ENCODE measurements at regions not wholly inside any gene's neighbourhood (a gene's known extent, or its start where the extent isn't known, plus 50 kb on each side); places are given as distances from the start of the nearest gene placed in this dataset.

DNA sequence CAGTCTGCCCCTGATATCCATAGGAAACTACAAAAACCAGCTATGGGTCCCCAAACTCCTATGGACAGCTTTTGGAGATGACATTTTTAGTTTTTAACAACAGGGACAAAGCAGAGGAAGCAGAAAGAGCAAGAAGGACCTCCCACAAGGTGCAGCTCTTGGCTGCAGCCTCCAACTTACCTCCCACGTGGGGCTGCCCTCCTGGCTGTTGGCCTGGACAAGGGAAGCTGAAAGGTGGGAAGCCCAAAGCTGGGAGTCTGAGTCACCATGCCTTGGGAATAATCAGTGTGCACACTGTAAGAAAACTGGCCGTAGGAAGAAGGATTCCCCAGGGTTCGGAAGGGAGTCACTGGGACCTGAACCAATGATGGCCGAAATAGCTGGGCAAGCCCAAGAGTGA is 51.8 kb upstream of the PAX1 start:
- DNase-seq, result no peak

DNA sequence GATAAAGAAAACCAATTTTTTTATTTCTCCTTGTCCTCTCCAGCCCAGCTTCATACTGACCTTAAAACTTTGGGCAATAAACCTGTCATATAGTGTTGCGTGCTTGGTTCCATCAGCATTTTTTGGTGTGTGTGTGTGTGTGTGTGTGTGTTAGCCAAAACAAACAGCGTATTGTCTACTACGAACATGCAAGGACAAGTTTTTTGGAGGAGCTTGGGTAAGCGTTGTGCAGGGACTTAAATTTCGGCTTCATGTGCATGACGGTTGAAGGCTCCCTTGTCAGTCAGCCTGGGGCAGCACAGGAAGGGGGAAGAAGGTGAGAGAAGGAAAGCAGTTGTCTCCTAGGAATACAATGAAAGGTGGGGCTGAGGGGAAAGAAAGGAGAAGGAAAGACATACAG is 62.0 kb upstream of the PAX1 start:
- DNase-seq, result no peak

DNA sequence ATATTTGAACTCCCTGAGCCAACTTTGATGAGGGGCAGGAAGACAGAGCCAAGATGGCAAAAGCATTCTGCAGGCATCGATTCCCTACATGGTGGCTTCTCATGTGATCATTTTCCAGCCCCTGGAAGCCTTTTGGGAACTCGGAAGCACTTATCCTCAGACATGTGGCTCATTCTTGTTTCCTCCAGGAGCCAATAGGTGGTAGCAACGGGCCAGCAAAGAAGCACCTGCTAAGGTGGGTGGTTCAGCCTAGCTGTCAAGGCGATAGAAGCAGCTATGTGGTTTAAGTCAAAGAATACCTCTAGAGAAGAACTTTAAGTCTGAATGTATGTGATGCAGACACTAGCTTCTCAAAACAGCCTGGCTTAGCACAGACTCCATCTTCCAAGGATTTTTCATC is 64.9 kb upstream of the PAX1 start:
- DNase-seq, result no peak

DNA sequence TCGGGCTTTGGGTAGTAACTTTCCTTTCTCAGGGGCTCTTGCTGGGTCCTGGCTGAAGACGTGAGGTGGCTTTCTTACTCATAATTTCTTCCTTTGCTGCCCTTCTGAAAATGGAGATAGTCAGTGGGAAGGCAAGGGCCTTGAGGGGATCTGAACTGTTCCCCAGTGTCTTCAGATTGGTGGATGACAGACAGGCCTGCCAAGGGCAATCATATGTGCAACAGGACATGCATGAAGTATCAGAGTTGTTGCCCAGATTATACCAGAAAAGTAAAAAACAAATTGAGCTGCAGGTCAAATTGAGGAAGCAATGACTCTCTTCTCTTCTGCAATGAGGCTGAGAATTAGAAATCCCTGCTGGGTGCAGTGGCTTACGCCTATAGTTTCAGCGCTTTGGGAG is 71.6 kb upstream of the PAX1 start:
- DNase-seq, result no peak

DNA sequence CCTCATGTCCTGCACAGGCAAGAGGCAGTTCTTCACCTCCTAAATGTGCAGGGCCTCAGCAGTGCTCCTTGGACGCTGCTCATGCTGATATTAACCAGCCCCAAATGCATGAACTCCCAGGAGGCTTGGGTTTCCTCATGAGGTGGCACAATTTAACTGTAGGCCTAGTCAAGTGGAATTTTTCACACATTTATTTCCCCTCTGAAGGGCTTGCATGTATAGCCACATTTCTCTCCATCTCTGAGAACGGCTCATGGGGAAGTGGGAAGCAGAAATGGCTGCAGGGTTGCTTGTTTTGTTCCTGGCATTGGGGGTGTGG is 72.8 kb upstream of the PAX1 start:
- no peak for DNase-seq

DNA sequence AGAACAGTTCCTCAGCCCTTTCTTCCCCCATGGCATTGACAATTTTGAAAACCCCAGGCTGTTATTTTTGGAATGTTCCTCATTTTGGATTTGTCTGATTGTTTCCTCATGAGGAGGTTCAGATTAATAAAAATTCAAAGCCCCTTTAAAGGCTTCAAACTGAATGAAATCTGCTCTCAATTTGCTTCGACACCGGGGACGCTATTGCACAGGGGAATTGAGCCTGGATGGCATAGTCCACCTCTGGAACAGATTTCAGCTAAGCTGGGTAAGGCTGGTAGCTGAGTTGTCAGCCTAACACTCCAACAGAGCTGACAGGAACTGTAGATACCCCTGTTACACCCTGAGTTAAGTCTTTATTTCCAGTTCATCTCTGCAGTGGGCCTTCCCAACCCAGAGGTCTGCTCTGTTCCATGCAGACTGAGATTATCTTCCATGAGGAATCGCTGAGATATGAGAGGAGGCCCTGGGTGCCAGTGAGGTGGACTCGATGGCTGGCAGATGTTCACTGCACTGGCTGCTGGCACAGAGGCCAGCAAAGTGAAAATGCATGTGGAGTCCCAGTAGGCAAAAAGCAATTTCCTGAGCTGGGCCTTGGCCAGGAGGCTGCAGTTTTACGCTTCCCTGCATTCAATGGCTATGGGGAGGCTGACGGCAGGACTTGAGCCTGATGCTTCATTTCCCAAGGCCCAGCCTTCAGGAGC is 73.3 kb upstream of the PAX1 start:
- DNase-seq, result no peak

DNA sequence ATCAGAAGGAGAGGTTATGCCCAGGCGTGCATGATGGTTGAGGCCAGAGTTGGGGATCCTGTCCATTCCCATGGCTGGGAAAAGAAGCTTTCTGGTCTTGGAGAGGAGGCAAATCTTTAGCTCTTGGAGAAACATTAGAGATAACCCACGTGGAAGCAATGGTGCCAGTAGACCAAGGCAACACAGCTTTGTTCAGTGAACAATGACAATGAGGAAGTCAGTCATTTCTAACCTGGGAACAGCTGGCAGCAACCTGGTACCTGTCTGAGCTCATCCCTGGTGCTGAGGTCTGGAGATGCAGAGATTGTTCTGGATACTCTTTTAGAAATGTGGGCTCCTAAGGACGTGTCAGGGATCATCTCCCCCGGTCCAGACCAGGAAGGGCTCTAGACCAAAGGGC is 76.7 kb upstream of the PAX1 start:
- DNase-seq, result no peak

DNA sequence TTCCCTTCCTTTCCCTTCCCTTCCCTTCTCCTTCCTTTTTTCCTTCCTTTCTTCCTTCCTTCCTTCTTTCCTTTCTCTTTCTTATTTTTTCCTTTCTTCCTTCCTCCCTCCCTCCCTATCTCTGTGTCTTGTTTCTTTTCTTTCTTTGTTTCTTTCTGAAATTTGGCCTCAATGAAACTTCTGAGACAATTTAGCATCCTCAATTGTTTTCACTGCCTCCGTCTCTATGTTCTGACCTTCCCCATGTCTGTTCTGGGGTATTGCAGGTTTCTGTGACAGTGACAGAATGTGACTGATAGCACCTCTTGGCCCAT is 81.7 kb upstream of the PAX1 start:
- DNase-seq, result no peak

DNA sequence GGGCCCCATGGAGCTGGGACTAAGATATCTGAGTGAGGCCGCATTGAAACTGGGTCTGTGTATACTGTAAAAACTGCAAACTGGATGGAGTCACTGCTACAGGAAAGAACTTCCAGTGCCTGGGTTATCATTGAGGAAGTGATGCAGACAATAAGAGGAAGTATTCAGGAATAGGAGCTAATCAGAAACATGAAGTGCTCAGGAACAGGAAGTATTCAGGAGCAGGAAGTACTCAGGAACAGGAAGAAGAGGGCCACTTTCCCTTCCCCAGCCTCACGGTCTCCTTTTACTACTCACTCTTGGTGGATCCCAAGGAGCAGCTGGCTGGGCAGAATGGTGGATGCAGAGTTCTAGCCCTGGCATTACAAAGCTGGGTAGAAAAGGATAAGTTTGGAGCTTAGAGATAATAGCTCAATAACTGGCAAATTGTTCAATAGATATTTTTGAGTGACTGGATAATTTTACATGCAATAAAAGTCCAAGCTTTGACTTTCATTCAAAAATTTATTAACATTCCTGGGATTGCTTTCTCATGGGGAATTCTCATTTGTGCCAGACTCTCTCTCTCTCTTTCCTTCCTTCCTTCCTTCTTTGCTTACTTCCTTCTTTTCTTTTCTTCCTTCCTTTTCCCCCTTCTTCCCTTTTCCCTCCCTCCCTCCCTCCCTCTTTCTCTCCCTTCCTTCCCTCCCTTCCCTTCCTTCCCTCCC is 82.2 kb upstream of the PAX1 start:
- no peak for DNase-seq

DNA sequence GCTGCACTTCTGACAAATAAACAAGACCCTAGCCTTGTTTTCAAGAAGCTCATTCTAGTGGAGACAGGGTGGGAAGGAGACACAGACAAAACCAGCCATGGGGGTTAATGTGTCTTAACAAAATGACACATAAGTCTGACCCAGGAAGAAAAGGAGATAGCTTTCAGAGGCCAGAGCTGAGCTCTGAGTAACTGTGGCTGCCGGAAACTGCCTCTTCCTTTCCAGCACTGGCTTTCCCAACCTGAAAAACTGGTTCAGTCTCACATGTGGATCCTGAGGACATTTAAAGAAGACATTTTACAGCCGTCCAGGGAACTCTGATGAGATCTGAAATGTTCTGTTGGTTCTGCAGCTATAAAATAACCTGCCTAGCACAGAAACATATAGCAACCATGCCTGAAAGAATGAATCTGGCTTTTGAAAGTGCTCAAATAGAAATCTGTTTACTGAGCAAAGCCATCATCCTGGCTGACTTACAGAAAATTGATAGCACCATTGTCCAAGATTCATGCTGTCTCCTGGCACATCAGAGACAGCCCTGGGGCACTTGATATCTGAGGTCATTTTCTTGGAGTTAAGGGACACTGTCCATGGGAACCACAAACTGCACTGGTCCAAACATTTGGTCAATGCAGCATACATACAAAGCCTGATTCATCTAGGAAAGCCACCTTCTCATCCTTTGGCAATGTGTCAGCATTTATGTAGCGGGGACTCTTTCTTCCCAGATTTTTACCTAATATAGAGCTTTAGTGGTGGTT is 83.2 kb upstream of the PAX1 start:
- DNase-seq, result no peak

DNA sequence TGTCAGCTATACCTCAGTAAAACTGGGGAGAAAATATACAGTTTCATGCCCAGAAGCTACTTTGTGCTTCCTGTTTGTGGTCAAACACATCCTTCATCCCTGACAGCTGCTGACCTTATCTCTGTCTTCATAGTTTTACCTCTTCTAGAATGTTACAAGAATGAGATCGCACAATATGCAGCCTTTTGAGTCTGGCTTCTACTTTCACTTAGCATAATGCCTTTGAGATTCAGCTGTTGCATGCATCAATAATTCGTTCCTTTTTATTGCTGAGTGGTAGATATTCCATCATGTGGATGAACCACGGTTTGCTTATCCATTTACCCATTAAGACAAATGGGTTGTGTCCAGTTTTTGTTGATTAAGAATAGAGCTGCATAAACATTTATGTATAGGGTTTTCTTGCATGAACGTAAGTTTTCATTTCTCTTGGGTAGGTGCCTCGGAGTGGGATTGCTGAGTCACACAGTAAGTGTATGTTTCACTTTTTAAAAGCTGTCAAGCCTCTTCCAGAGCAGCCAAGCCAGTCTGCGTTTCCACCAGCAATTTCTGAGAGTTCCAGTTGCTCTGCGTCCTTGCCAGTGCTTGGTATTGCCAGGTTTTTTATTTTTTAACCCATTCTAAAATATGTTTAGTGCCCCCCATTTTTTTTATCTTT is 86.6 kb upstream of the PAX1 start:
- DNase-seq, result no peak

DNA sequence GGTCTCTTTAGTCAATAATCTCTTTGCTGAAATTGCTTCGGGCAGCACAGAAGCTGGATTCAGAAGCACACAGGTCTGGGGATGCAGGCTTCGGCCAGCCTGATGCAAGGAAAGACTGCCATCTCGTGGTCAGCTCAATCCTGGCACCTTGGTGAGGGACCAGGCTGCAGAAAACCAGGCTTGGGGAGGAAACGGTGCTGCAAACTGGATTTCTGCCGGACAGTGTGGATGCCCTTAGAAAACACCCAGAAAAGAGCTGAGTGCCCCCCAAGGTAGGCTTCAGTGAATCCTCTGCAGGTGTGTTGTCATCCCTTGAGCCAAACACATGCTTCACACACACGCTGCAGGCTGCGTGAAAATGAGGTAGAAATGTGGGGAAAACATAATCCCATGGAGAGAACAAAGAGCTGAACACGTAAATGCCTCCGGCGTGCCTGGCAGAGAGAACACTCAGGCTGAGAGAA is 89.8 kb upstream of the PAX1 start:
- peak; percentile 34 for DNase-seq

DNA sequence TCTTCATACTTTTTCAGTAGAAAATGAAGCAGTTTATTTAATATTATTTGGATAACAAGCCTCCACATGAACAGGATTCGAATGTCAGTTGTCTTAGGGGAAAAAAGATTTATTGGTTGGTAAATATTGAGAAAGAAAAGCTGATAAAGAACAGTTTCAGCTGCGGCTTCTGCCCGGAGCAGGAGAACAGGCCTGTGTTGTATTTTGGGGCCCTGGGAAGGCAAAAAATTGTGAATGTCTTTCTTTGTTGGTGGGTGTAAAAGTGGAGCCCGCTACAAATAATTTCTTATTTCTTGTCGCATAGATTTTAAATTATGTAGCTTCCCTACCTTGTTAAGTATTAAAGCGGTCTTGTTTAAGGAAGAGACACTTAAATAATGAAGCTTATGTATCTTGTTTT is 90.5 kb upstream of the PAX1 start:
- DNase-seq, result no peak

DNA sequence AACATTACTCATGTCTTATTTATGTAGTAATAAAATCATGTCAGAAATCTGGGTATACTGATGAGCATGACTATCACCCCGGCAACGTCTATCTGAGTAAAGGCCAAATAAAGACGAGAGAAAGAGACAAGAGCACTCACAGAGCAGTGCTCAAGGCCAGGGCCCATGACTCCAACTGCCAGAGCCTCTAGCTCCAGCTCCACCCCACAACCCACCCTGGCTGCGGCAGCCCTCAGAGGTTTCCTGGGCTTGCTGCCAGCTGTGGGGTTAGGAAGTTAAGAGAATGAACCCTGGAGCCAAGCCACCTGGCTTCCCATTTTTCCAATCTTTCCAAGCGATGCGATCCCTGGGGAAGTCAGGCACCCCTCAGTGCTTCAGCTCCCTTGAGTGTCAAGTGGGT is 92.0 kb upstream of the PAX1 start:
- no peak for DNase-seq

DNA sequence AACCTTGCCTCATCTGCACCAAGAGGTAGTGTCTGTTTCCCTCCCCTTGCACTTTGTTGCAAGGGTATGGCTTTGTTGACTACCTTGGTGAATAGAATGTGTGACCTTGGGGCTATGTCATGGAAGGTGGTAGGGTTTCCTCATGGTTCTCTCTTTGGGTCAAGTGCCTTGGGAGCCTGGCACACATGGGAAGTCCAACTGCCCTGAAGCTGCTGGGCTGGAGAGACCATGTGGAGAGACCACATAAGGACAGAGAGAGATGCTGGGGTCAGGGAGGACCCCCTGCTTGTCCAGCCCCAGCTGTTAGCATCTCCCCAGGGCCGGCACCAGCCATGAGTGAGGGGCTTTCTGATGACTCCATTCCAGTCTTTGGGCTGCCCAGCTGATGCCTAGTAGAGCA is 95.5 kb upstream of the PAX1 start:
- DNase-seq, result no peak

DNA sequence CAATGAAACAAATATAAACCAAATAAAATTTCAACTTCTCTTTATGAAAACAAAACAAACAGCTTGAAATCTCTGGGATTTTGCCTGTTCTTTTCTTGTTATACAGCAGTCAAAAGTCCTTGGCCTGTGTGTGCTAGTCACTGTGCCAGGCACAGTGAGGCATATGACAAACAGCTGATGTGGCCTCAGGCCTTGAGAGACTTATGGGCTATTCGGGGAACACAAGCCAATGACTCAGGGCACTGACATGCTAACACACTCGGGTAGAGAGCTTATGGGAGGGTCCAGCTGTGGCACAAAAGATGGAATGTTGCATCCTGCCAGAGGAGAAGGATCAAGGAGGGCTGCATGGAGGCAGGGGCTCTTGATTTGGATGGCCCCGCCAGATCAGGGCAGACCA is 95.4 kb upstream of the NKX2-2 start:
- no peak for DNase-seq

DNA sequence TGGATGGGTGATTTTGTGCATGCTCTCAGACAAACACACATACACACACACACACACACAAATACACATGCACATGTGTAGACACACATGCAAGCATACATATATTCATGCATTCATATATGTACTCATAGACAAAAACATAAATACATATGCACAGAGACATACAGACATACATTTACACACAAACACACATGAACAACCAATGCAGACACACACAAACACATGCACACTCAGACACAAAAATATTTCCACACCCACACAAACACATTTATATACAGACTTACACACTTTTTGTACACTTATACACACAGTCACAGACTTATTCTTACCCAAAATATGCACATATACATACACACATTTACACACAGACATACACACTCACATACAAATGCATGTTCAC is 94.9 kb upstream of the NKX2-2 start:
- no peak for DNase-seq

DNA sequence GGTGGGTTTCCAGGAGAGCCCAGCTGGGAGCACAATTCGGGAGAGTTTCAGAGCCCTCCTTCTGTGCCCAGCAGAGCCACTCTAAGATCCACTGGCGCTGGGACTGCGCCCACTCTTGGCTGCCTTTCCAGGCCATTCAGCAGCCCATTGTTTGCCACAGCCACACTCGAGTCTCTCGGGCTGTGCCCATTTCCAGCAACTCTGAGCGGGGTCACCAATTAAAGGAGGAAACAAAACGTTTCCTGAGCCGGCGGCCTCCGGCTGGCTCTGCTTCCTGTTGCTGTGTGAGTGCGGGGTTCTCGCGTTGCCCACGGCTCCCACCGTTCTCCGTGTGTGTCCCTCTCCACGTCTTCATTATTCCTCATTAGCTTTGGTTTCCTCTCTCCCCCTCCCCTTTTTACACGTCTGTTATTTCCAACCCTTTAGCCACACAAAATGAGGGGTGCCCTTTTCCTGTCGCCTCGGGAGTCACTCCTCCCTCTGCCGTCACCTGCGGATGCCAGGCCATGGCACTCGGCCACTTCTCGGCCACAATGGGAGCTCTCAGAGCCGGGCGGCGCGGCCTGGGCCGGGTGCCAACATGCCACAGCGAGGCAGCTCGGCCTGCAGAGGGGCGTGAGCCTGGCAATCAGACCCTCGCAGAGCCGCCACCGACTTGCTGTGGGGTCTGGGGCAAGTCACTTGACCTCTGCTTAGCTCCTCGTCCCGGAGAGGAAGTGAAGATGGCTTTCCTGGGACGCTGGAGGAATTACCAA is 94.3 kb upstream of the NKX2-2 start:
- DNase-seq, result no peak

DNA sequence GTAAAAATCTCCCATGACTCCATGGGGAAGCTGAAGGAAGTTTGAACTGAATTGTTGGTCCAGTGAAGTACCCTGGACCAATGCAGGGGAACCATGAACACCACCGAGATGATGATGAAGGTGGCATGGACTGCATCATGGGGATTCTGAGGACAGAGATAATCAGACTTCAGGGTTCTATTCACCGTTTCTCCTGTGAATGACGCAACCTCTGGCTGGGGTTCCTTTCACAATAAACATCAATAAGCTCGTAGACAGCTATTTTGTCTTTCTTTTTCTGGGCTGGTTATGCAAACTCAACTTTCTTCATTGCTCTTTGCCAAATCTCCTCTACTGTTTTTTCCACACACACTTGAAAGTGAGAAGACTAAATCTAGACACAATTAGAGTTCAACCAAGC is 87.9 kb upstream of the NKX2-2 start:
- DNase-seq, result no peak

DNA sequence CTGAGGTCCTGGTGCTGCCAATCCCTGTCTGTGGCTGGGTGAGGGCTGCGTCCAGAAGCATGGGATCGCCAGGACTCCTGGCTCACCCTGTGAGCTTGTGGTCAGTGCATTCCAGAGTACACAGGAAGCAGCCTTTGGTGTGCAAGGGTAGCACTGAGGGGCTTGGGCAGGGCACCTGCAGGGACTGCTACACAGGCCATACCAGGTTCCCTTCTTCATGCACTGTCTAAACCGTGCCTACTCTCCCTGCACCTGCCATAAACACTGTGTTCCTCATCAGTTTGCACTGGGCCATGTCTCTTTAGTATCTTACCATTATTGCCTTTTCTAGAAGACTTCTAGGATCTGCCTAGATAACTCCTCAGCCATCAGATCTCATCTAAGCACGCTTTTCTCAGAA is 72.8 kb upstream of the NKX2-2 start:
- DNase-seq, result no peak

DNA sequence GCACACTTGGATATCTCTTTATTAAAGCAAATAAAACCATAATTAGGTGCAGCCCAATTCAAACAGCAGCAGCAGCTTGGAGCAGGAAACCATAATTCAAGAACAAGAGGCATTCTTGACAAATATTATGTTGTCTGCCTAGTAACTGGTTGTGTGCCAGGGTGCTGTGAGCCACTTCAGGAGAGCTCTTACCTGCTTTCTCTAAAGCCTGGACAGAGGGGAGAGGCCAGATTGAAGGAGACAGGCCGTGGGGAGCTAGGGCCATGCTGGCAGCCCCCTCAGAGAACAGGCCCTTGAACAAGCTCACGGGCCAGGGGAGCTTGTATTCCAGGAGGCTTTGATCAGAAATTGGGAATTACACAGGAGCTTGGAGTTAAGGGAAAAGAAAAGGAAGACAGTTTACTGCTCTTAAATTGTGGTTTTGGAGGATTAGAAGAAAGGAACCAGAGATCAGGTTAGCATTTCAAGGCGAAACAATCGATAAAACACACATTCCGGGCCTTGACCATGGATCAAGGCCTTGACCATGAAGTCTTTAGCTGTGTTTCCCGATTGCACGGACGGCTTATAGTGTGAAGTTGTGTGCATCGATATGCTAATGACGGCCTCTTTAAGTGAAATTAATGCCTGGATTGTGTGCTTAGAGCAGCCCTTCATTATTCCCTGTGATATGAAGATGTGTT is 69.8 kb upstream of the NKX2-2 start:
- no peak for DNase-seq

DNA sequence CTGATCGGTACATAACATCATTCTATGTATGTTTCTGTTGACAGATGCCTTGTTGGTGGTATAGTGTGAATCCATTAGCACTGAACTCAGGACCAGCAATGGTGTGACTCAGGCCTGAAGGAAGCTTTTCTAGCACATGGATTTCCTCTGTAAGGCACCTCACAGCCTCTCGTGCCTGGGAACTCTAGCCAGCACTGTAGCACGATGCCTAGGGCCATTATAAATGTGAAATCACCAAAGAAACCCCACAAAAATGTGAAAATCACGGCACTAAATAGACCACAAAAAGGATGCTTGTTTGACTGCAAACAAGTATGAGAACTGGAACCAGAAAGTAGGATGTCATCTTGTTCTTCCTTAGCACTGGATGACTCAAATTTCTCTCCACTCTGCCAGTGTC is 63.7 kb upstream of the NKX2-2 start:
- DNase-seq, result no peak
